WTC11 (cell line): ENCODE measurements at regions not wholly inside any gene's neighbourhood (a gene's known extent, or its start where the extent isn't known, plus 50 kb on each side); places are given as distances from the start of the nearest gene placed in this dataset.

Experiments
- ELF4 ChIP-seq: sonication (generic); formaldehyde crosslinking; IDR thresholded peaks from 2 replicates; pipeline ENCODE4 v1.8.1; 2022; ENCODE audit warnings: low read depth, mild to moderate bottlenecking, moderate library complexity, missing genetic modification reagents
- ETV6 ChIP-seq: sonication (generic); formaldehyde crosslinking; IDR thresholded peaks from 2 replicates; pipeline ENCODE4 v1.8.1; 2022; ENCODE audit warnings: mild to moderate bottlenecking, missing genetic modification reagents
- FOXP1 ChIP-seq: sonication (generic); formaldehyde crosslinking; IDR thresholded peaks from 2 replicates; pipeline ENCODE4 v1.8.0; 2022; ENCODE audit warnings: missing genetic modification reagents, mild to moderate bottlenecking, moderate library complexity, borderline replicate concordance
- GABPB1 ChIP-seq: sonication (generic); formaldehyde crosslinking; IDR thresholded peaks from 2 replicates; pipeline ENCODE4 v1.8.1; 2023; ENCODE audit warnings: mild to moderate bottlenecking, missing genetic modification reagents
- TF ChIP-seq, protein P1 (sequence below): fragments of 200-600 bp; IDR thresholded peaks from 2 replicates; pipeline ENCODE4 v1.8.0; 2022; ENCODE audit warnings: antibody characterized with exemption
- TF ChIP-seq, protein P2 (sequence below): sonication (generic); formaldehyde crosslinking; IDR thresholded peaks from 2 replicates; pipeline ENCODE4 v1.8.1; 2023; ENCODE audit warnings: mild to moderate bottlenecking, missing genetic modification reagents
- TF ChIP-seq, protein P3 (sequence below): sonication (generic); formaldehyde crosslinking; IDR thresholded peaks from 2 replicates; pipeline ENCODE4 v1.8.0; 2022; ENCODE audit warnings: mild to moderate bottlenecking, missing genetic modification reagents
- TF ChIP-seq, protein P4 (sequence below): sonication (generic); formaldehyde crosslinking; IDR thresholded peaks from 2 replicates; pipeline ENCODE4 v1.8.1; 2022; ENCODE audit warnings: mild to moderate bottlenecking, missing genetic modification reagents, moderate library complexity, borderline replicate concordance
- TF ChIP-seq, protein P5 (sequence below): sonication (generic); formaldehyde crosslinking; IDR thresholded peaks from 2 replicates; pipeline ENCODE4 v1.8.1; 2023; ENCODE audit warnings: mild to moderate bottlenecking, missing genetic modification reagents
- TF ChIP-seq, protein P6 (sequence below): sonication (generic); formaldehyde crosslinking; IDR thresholded peaks from 2 replicates; pipeline ENCODE4 v1.8.1; 2022; ENCODE audit warnings: low read depth, mild to moderate bottlenecking, moderate library complexity, missing genetic modification reagents, borderline replicate concordance
- TF ChIP-seq, protein P7 (sequence below): sonication (generic); formaldehyde crosslinking; IDR thresholded peaks from 2 replicates; pipeline ENCODE4 v1.8.1; 2023; ENCODE audit warnings: mild to moderate bottlenecking, missing genetic modification reagents, borderline replicate concordance

DNA sequence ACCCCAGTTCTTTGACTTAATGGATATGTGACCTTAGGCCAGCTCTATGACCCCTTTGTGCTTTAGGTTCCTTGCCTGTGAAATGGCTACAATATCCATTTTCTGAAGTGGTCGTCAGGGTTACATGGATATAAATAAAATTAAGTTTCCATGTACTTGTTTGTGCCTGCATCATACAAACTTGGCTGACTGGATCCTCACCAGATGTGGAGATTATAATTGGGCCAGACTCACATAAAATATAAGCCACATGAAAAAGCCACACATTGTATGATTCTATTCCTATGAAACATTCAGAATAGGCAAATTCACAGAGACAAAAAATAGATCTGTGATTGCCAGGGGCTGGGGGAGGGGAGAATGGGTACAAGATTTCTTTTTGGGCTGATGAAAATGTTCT lies 100.9 kb upstream of the USP47 start:
- TF ChIP-seq ETV6 (CRISPR knock-in tag) (no peak), FOXP1 (CRISPR knock-in tag) (no peak), GABPB1 (CRISPR knock-in tag) (no peak), ELF4 (CRISPR knock-in tag) (no peak)
- TF ChIP-seq, protein P1, sequence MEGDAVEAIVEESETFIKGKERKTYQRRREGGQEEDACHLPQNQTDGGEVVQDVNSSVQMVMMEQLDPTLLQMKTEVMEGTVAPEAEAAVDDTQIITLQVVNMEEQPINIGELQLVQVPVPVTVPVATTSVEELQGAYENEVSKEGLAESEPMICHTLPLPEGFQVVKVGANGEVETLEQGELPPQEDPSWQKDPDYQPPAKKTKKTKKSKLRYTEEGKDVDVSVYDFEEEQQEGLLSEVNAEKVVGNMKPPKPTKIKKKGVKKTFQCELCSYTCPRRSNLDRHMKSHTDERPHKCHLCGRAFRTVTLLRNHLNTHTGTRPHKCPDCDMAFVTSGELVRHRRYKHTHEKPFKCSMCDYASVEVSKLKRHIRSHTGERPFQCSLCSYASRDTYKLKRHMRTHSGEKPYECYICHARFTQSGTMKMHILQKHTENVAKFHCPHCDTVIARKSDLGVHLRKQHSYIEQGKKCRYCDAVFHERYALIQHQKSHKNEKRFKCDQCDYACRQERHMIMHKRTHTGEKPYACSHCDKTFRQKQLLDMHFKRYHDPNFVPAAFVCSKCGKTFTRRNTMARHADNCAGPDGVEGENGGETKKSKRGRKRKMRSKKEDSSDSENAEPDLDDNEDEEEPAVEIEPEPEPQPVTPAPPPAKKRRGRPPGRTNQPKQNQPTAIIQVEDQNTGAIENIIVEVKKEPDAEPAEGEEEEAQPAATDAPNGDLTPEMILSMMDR = no peak
- TF ChIP-seq, protein P2, sequence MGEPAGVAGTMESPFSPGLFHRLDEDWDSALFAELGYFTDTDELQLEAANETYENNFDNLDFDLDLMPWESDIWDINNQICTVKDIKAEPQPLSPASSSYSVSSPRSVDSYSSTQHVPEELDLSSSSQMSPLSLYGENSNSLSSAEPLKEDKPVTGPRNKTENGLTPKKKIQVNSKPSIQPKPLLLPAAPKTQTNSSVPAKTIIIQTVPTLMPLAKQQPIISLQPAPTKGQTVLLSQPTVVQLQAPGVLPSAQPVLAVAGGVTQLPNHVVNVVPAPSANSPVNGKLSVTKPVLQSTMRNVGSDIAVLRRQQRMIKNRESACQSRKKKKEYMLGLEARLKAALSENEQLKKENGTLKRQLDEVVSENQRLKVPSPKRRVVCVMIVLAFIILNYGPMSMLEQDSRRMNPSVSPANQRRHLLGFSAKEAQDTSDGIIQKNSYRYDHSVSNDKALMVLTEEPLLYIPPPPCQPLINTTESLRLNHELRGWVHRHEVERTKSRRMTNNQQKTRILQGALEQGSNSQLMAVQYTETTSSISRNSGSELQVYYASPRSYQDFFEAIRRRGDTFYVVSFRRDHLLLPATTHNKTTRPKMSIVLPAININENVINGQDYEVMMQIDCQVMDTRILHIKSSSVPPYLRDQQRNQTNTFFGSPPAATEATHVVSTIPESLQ (CRISPR knock-in tag) = no peak
- TF ChIP-seq, protein P3, sequence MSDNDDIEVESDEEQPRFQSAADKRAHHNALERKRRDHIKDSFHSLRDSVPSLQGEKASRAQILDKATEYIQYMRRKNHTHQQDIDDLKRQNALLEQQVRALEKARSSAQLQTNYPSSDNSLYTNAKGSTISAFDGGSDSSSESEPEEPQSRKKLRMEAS (CRISPR knock-in tag) = no peak
- TF ChIP-seq, protein P4, sequence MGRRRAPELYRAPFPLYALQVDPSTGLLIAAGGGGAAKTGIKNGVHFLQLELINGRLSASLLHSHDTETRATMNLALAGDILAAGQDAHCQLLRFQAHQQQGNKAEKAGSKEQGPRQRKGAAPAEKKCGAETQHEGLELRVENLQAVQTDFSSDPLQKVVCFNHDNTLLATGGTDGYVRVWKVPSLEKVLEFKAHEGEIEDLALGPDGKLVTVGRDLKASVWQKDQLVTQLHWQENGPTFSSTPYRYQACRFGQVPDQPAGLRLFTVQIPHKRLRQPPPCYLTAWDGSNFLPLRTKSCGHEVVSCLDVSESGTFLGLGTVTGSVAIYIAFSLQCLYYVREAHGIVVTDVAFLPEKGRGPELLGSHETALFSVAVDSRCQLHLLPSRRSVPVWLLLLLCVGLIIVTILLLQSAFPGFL (CRISPR knock-in tag) = no peak
- TF ChIP-seq, protein P5, sequence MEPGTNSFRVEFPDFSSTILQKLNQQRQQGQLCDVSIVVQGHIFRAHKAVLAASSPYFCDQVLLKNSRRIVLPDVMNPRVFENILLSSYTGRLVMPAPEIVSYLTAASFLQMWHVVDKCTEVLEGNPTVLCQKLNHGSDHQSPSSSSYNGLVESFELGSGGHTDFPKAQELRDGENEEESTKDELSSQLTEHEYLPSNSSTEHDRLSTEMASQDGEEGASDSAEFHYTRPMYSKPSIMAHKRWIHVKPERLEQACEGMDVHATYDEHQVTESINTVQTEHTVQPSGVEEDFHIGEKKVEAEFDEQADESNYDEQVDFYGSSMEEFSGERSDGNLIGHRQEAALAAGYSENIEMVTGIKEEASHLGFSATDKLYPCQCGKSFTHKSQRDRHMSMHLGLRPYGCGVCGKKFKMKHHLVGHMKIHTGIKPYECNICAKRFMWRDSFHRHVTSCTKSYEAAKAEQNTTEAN (CRISPR knock-in tag) = no peak
- TF ChIP-seq, protein P6, sequence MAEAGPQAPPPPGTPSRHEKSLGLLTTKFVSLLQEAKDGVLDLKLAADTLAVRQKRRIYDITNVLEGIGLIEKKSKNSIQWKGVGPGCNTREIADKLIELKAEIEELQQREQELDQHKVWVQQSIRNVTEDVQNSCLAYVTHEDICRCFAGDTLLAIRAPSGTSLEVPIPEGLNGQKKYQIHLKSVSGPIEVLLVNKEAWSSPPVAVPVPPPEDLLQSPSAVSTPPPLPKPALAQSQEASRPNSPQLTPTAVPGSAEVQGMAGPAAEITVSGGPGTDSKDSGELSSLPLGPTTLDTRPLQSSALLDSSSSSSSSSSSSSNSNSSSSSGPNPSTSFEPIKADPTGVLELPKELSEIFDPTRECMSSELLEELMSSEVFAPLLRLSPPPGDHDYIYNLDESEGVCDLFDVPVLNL (CRISPR knock-in tag) = no peak
- TF ChIP-seq, protein P7, sequence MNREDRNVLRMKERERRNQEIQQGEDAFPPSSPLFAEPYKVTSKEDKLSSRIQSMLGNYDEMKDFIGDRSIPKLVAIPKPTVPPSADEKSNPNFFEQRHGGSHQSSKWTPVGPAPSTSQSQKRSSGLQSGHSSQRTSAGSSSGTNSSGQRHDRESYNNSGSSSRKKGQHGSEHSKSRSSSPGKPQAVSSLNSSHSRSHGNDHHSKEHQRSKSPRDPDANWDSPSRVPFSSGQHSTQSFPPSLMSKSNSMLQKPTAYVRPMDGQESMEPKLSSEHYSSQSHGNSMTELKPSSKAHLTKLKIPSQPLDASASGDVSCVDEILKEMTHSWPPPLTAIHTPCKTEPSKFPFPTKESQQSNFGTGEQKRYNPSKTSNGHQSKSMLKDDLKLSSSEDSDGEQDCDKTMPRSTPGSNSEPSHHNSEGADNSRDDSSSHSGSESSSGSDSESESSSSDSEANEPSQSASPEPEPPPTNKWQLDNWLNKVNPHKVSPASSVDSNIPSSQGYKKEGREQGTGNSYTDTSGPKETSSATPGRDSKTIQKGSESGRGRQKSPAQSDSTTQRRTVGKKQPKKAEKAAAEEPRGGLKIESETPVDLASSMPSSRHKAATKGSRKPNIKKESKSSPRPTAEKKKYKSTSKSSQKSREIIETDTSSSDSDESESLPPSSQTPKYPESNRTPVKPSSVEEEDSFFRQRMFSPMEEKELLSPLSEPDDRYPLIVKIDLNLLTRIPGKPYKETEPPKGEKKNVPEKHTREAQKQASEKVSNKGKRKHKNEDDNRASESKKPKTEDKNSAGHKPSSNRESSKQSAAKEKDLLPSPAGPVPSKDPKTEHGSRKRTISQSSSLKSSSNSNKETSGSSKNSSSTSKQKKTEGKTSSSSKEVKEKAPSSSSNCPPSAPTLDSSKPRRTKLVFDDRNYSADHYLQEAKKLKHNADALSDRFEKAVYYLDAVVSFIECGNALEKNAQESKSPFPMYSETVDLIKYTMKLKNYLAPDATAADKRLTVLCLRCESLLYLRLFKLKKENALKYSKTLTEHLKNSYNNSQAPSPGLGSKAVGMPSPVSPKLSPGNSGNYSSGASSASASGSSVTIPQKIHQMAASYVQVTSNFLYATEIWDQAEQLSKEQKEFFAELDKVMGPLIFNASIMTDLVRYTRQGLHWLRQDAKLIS = no peak
